Middle frontal gyrus (tissue), 1 donor: ENCODE measurements at regions not wholly inside any gene's neighbourhood (a gene's known extent, or its start where the extent isn't known, plus 50 kb on each side); places are given as distances from the start of the nearest gene placed in this dataset.
"Not testable (repeated sequence)": the region's sequence is repeated elsewhere in the genome, so short reads cannot be mapped to it uniquely, and the experiment has no call there.

Experiments used
- DNase-seq: peaks from one replicate; pipeline ENCODE4 v3.0.0-alpha.2; 2015; ENCODE audit warnings: low spot score; ENCODE audit errors: extremely low spot score

- no peak for DNase-seq
These were observed 866.5 kb upstream of the PRKX start for GRCh38 chrX:4579999-4580398.

DNA sequence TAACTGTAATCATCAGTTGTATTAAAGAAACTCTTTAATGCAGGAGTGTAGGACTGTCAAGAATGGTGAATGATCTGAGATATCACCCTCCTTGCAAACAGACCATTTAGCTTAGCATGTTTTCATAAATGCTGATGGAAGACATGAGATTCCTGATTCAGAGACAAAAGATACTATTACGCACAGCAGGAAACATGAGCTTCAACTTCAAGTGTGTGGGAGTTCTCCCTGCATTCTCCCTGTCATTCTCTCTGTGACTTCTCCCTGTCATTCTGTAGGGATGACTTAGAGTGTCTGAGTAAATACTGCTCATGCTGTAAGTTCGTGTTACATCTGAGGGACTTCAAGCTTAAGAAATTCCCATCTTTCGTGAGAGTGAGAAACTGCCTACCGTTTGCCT, 866.0 kb upstream of the PRKX start:
- DNase-seq, result no peak

DNA sequence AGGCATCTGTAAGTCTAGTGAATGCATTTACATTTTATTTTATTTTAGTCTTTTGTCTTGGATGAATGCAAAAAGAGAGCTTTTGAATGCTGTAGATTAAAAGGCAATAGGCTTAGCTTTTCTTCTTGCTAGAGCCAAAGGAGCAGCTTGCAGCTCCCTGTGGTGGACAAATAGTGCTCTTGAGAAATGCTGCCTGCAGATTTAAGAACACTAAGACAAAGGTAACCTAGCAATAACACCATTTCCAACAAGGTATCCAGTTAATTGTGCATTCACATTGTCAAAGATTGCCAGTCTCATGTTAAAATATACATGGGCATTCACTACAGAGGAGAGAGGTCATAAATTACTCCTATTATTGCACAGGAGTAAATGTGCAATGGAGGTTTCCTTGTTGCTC, 859.2 kb upstream of the PRKX start:
- DNase-seq, result no peak

DNA sequence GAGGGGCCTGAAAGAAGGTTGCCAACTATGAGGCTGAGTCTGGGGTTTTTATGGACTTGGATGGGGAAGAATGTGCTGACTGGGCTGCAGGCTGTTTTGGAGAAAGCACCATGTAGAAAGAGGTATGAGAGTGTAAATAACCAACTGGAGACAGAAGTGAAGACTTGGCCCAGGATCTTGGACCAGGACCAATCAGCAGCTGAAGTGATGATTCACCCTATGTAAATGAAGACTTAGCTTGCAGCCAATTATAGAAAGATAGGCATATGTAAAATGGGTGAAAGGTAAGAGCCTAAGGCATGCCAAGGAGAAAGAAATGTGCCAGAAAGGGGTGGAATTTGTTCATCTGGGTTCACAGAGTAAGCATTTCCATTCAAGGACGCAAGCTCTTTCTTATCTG, 856.7 kb upstream of the PRKX start:
- DNase-seq, result no peak

GRCh38 chrX:4560192-4560591, 846.7 kb upstream of the PRKX start:
- DNase-seq, result no peak

DNA sequence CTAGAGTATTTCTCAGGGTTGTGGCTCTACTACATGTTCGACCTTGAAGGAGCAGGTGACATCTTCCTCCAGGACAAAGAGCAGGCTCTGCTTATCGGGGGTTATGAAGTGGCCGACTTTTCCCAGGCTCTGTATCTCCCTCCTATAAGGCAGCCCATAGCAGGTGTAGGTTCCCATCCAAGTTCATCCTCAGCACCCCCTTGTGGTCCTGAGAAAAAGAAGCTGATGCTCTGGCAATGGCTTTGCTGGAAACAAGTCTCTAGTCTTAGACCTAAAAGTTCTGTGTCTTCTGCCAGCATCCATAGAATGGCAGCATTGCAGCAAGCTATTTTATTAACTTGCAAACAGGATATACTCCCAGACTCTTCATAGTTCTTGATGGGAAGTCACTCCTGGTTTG, 836.6 kb upstream of the PRKX start:
- no peak for DNase-seq

DNA sequence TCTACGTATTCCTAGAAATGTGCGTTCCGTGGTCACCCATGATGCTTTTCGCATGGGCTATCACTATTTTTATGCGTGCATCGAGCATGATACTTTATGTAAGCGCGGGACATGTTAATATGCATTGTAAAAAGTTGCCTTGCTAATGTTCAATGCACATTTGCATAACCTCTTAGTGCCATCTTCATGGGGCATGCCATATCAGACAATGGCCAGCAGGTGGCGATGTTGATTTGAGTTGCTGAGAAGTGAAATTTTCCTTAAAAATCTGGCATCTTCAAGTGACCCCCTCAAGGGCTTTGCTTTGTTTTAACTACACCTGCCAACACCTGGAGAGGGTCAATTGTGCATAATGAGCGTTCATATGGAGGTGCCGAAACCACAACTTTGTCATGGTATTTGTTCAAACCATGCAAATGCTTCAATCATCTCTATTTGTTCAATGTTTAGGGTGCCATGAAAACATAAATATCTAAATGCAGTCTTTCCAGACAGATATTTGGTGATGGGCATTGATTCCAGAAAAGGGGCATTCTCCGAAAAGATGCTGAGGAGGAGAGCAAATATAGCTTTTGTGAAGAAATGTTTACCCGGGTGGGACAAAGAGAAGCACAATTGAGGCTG, 833.9 kb upstream of the PRKX start:
- peak; percentile 13 for DNase-seq

- DNase-seq, result not testable (repeated sequence)
These were observed 832.7 kb upstream of the PRKX start for GRCh38 chrX:4546178-4546577.

GRCh38 chrX:4528247-4528646, 814.8 kb upstream of the PRKX start:
- no peak for DNase-seq

- no peak for DNase-seq
These were observed 772.5 kb upstream of the PRKX start for GRCh38 chrX:4485912-4486311.

GRCh38 chrX:4484266-4484665, 770.8 kb upstream of the PRKX start:
- no peak for DNase-seq

DNA sequence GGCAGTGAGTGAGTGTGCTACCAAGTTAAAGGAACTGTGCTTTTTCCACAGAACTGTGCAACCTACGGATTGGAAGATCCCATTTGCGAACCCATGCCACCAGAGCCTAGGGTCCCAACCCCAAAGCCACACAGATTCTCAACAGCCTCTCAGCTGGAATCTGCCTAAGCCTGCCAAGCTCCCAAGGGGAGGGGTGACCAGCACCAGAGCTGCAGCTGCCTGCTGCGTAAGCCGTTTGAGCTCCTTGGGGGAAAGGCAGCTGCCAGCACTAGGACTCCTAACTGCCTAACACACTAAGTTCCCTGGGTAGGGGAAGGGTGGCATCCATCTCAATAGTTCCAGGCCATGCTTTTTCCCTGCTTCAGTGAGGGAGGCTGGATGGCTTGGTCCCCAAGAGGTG, 738.1 kb upstream of the PRKX start:
- no peak for DNase-seq

- no peak for DNase-seq
These were observed 736.7 kb upstream of the PRKX start for GRCh38 chrX:4450177-4450576.

DNA sequence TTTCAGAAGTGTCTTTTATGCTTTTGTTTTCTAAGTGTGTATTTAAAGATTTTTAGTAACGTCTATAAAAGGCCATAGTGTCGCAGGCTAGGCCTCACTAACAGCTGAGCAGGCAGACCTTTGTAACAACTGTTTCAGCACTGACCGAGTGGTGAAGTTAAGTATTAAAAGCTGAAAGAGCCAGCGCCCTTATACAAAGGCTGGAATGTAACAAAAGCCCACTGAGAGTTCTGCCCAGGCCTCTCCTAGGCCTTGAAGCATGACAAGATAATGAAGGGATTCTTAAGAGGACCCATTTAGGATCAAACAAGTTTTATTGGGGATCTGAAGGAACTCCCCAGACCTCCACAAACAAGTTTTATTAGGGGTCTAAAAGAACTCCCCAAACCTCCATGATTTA, 722.5 kb upstream of the PRKX start:
- DNase-seq, result no peak

DNA sequence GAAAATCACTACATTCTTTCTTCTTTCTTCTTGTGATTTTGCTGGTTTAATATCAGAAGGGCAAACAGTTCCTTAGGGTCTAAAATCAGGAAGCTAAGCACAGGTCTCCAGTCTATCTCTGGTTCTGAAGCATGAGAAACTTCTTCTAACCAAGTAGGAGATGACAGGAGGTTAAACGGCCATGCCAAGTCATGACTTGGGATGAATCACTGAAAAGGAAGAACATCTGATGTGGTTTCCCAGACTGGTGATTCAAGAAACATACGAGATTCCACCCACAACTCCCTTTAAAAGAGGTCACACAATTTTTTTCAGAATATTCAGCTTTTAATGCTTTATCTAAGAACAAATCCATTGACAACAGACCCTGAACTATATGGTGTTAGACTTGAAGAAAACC, 684.0 kb upstream of the PRKX start:
- DNase-seq, result no peak

DNA sequence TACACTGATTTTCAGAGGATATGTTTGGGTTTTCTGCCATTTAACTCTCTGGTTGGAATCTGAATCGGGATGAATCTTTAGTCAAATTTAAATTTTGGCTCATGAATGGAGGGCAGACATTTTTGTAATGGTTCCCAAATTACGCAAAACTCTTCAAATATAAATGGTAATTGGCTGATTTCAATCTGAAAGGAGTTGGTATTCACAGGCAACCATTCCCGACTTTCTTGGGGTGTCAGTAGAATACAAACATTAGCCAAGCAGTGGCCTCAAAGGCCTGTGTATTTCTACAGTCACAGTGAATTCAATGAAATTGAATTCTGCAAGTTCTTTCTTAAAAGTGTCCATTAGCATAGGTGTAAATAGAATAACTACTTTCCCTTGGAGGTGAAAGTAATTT, 668.8 kb upstream of the PRKX start:
- DNase-seq, result no peak

DNA sequence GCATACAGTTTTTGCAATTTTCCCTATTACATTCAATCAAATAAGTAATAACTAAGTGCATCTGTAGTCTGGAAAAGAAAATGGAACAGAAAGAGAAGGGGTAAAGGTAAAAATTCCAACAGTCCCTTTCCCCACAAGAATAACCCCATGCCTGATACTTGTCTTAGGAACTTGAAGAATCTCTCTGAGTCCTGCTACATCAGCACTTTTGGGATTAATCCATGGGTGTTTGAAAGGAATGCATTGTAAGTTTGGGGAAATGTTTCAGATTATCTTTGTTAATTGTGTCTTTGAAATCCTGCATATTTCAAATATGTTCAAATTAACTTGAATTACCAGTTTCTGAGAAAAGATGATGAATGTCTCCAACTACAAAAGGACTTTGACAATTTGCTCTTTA, 667.3 kb upstream of the PRKX start:
- DNase-seq, result no peak

DNA sequence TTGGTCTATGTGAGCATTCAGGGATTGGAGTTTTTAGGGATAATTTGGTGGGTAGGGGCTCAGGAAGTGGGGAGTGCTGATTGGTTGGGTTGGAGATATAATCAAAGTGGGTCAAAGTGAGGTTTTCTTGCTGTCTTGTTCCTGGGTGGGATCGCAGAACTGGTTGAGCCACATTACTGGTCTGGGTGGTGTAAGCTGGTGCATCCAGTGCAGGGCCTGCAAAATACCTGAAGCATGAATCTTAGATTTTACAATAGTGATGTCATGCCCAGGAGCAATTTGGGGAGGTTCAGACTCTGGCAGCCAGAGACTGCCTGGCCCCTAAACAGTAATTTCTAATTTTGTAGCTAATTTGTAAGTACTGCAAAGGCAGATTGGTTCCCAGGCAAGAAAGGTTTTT, 665.6 kb upstream of the PRKX start:
- no peak for DNase-seq

GRCh38 chrX:4373791-4374190, 660.3 kb upstream of the PRKX start:
- DNase-seq, result no peak

DNA sequence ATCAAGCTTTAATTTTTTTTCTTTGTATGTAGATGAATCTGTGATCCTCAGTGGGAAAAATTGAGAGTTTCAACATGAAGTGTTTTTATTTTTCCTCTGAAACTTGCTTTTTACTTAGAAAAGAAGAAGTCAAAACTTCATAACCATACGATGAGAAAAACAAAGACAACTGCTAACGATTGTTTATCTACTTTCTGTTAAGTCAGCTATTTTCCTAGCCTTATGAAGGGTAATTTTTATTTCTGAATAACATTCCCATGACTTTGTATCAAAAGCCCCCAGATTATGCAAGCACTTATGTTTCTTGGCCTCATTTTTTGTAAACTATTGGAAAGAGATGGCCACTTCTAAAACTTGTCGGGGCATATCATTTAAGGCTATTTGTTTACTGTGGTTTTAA, 645.1 kb upstream of the PRKX start:
- DNase-seq, result no peak

DNA sequence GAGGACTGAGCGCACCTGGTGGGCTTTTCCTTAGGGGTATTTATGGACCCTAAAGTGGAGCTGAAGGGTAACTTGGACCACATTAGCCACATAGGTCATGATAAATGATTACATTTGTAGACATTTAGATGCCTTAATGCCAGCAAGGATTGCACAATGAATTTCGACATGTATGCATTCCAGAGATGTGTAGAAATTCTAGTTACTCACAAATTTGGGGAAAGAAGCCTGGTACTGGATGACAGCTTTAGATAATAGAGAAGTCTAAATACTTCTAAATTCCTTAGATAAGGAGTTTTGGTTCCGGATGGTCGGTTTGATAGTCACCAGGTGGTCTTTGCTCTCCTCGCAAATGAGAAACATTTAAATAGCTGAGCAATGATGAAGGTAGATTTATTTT, 609.5 kb upstream of the PRKX start:
- DNase-seq, result no peak

GRCh38 chrX:4320436-4320947, 607.0 kb upstream of the PRKX start:
- no peak for DNase-seq

DNA sequence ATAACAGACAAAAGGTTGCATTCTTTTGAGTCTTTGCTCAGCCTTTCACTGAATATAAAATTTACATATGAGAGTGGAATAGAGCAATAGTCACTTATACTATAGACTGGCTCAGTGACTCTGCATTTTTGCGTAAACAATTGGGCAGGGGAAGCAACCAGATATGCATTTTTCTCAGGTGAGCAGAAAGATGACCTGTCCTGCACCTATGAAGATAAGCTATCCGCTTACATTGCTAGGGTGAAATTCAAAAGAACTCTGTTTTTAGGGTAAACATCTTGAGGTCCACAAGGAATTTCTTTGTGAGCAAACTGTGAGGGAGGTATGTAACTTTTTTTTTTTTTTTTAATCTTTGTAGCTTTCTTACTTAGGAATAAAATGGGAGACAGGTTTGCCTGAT, 602.4 kb upstream of the PRKX start:
- no peak for DNase-seq

DNA sequence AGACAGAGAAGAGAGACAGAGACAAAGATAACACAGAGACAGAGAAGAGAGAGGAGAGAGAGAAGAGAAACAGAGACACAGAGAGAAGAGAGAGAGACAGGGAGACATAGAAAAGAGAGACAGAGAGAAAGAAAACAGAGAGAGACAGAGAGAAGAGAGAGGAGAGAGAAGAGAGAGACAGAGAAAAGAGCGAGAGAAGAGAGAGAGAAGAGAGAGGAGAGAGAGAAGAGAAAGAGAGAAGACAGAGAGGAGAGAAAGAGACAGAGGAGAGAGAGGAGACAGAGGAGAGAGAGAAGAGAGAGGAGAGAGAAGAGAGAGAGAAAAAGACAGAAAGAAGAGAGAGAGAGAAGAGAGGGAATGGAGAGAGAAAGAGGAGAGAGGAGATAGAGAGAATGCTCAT, 601.1 kb upstream of the PRKX start:
- no peak for DNase-seq
